H54 (cell line): ENCODE measurements at regions not wholly inside any gene's neighbourhood (a gene's known extent, or its start where the extent isn't known, plus 50 kb on each side); places are given as distances from the start of the nearest gene placed in this dataset.
"Not testable (repeated sequence)": the region's sequence is repeated elsewhere in the genome, so short reads cannot be mapped to it uniquely, and the experiment has no call there.

ENCODE experiments used
- DNase-seq: peaks from one replicate; pipeline ENCODE4 v3.0.0; 2011; ENCODE audit warnings: low spot score, mixed read lengths; ENCODE audit not compliant: insufficient read length
- FAIRE-seq: peaks from 3 replicates; lab custom pipeline; 2011; peaks lifted over from hg19 to GRCh38; lab: Jason Lieb, UNC
- POLR2A ChIP-seq: IDR thresholded peaks from 2 replicates; pipeline ENCODE4 v1.6.1; 2011; ENCODE audit warnings: low read depth, mild to moderate bottlenecking, low read length

DNA sequence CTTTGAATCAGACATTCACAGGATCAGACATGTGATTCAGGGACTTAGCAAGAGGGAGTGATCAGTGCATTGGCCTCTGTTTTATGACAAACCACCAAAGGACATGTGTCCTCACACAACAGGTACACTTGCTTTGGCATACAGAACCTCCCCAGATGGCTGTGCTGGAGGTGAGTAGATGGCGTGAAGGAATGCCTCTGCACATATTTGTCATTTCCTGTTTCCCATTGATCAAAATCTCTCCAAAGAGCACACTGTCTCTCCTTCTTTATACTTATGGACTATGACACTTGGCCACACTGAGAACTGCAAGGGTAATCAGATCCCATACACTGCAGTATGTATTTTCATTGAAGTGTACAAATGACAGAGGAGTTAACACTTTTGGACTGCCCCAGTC lies 927.6 kb downstream of the TSN start:
- no peak for TF ChIP-seq POLR2A
- FAIRE-seq (no peak), DNase-seq (no peak)

DNA sequence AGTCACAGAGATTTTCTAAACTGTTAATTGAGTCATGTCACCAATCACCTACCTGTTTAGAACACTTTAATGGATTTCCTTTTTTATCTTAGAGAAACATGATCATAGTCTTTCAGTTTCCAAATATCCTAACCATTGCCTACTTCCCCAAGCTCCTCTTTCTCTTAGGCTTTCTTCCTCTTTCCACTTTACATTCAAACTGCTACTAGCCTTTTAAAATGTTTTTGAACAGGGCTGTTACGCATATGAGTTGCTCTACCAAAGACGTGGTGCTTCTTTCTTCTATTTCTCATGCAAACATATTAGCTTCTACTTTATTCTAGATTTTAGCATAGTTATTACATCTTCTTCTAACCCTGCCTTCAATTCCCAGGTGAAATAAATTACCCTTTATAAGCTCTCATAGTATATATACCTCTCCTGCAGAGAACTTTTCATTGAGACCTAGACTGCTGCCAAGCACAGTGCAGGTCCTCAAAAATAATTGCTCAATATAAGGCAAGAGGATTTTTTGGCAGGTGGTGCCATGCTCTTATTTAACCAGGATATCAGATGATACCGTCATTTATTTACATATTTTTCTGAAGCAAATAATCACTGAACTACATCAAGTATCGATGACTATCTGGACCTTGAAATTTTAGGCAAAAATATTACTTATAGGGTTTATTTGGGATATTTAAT lies 937.1 kb downstream of the TSN start:
- FAIRE-seq (no peak), DNase-seq (no peak)
- TF ChIP-seq POLR2A: no peak

DNA sequence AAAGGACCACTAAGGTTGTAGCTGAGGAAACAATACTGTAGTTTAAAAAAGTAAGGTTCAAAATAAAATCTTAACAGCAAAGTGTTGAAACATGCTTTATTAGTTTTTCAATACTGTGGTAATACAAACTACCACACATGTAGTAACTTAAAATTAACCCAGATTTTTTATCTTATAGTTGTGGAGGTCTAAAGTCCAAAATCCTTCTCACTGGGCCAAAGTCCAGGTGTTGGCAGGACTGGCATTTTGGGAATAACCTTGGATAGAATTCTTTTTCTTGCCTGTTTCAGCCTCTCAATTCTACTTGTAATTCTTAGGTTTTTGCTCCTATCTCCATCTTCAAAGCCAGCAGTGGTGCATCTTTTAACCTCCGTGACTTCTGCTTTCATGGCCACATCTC lies 942.0 kb downstream of the TSN start:
- TF ChIP-seq POLR2A: no peak
- DNase-seq (no peak), FAIRE-seq (no peak)

DNA sequence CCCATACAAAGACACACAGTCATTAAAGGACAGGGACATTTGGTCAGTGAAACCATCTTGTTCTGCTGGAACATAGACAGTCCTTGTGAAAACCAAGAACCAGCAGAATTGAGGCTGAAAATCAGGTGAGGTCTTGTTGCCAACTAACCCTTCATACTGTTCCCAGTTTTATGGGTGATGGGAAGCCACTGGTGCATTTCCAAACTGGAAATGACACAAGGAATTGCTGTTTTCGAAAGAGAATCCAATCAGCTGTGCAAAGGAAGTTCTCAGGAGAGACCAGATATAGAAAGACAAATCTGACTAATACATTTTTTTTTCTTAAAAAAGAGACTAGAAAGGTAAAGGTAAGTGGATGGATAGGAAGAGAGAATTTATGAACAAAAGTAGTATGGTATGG lies 948.2 kb downstream of the TSN start:
- DNase-seq (no peak), FAIRE-seq (no peak)
- no peak for TF ChIP-seq POLR2A

DNA sequence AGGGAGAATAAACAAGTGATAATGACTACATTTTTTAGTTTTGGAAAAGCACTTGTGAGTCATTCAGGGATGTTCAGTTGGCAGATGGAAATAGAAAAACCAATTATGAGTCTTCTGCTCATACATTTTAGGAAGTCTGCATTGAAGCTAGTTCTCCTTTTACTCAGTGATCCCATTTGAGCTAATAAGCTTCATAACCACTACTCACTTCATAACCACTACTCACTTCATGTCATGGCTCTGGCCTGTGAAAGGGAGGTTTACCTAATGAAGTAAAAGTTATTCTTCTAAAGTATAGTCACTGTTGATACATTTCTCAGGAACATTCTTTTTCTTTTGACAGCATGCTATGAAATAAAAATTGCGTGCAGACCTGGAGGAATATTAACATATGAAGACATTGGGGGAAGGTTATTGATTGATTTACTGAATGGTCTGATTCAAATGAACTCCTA lies 948.7 kb downstream of the TSN start:
- FAIRE-seq (no peak), DNase-seq (no peak)
- TF ChIP-seq POLR2A: no peak

DNA sequence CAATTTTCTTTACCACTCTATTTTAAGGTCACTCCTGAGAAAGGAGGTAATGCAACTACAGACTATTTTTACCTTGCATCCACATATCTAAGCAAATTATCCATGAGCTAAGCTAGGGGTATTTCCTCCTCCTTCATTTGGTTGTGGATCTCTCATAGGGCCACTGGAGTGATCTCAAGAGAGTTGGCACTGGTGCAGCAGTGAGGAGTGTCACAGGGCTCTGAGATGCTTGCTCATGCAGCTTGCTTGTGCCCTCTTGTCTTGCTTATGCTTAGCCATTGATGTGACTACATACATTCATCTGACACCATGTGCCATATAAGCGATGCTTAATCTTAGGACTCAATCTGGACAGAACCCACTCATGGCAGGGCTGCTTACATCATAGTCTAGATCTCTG lies 950.3 kb downstream of the TSN start:
- FAIRE-seq (no peak), DNase-seq (no peak)
- TF ChIP-seq POLR2A: no peak

DNA sequence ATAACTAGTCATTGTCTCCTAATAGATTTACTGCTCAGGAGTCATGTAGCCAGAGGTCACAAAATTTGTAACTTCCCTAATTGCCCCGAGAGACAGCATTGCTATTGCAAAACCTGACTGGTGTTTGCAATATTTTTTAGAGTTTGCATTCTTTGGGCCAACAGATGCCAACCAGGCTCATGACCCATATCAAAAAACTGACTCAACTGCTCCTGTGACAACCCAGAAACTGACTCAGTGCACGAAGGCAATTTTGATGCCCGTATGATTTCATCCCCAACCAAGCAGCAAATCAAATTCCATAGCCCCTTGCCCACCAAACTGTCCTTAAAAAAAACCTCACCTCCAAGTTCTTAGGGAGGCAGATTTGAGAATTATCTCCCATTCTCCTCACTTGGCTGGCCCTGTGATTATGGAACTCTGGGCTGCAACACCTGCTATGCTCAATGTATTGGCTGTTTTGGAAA lies 951.3 kb downstream of the TSN start:
- FAIRE-seq (no peak), DNase-seq (no peak)
- no peak for TF ChIP-seq POLR2A

DNA sequence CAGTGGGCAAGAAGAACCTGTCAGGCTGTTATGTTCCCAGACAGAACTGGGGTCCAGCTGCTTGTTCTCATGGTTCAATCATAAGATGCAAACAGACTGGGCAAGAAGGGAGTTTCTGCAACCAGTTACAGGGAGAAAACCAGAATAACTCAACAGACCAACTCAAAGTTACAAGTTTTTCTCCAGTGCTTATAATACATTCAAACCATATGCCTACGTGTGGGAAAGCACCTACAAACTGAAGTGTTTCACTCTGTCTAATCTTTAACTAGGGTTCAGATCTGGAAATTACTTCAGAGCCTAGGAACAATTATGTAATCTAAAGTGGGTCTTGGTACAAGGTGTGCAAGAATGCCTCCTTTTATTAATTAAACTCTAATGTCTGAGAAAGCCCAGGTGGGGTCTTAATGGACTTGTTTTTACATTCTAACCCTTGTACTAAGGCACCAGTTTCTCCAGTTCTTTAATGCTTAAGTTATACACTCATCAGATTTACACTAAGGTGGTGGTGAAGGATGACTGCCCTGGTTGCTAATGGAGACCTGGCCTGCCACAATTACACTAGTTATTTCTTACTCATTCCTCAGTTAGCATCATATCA lies 951.9 kb downstream of the TSN start:
- DNase-seq: no peak
- FAIRE-seq: no peak
- no peak for TF ChIP-seq POLR2A

DNA sequence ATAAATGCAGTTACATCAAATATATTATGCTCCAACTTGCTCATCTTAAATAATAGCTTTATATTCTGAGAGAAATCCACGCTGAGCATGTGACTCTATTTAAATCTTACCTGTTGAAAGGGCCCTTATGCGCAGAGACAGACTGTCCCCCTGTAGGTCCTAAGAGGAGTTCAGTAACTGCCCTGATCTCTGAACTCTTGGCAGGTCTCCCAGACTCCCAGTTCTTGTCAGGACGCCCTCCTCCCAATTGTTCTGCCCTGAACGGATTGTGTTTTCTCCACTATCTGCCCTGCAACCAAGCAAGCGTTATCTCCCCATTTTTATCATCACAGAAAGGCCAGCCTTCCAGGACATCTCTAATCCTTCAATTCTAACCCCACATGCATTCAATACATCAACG lies 954.6 kb downstream of the TSN start:
- DNase-seq: no peak

DNA sequence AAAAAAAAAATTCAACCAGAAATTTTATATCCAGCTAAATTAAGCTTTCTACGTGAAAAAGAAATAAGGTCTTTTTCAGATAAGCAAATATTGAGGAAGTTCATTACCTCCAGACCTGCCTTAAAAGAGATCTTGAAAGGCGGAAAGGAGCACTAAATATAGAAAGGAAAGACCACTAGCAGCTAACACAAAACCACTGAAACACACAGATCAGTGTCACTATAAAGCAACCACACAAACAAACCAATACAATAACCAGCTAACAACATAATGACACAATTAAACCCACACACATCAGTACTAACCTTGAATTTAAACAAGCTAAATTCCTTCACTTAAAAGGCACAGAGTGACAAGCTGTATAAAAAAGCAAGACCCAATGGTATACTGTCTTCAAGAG lies 958.3 kb downstream of the TSN start:
- DNase-seq (no peak), FAIRE-seq (no peak)
- no peak for TF ChIP-seq POLR2A

More for the DNA sequence above, 954.6 kb downstream of the TSN start:
- FAIRE-seq: no peak
- TF ChIP-seq POLR2A: no peak

DNA sequence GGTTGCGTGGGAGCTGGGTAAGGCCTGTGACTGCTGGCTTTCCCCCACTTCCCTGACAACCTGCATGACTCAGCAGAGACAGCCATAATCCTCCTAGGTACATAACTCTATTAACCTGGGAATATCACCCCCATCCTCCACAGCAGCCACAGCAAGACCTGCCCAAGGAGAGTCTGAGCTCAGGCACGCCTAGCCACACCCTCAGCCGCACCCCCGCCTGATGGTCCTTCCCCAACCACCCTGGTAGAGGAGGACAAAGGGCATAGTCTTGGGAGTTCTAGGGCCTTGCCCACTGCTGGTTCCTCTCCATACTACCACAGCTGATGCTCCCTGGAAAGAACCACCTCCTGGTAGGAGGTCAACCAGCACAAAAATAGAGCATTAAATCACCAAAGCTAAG lies 965.4 kb downstream of the TSN start:
- DNase-seq, FAIRE-seq: not testable (repeated sequence)

DNA sequence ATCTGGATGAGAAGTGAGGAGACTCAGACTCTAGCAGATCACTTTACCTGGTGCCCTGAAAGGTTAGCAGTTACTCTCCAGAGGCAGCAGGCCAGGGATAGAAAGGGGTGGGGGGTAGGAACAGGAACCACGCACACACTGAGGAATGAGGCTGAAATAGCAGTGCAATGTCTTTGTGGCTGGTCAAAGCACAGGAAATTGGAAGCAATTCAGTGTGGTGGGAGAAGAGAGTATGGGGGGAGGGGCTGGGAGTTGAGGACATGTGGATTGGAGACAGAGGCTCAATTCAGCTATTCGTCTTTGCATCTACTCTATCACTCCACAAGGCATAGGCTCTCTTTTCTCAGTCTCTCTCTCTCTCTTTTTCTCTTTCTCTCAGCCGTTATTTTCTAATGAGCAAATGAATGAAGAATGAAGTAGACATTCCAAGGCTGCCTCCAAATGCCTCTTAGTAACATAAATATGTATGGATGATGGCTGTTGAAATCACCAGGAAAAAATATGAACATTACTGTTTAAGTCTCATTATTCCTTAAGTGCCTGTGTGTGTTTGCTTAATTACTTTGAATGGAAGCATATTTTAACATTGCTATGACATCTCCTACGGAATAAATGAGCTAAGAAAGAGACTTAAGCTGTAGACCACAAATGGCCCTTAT lies 979.4 kb downstream of the TSN start:
- no peak for DNase-seq
- no peak for FAIRE-seq
- no peak for TF ChIP-seq POLR2A

DNA sequence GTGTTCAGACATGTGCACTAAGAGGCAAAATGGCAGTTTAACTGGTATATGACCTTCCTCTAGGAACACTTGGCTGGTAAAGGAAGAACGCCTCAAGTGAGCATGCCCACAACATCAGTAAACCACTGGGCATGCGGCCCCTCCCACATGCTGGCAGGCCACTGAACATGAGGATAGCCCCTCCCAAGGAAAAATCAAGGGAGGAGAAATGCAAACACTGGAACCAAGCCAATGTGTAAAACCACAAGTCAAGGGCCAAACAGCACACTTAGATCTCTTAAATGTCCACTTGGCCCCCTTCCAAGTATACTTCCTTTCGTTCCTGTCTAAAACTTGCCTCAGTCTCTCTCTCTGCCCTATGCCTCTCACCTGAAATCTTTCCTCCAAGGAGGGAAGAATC lies 980.8 kb downstream of the TSN start:
- TF ChIP-seq POLR2A: no peak
- no peak for DNase-seq
- no peak for FAIRE-seq

DNA sequence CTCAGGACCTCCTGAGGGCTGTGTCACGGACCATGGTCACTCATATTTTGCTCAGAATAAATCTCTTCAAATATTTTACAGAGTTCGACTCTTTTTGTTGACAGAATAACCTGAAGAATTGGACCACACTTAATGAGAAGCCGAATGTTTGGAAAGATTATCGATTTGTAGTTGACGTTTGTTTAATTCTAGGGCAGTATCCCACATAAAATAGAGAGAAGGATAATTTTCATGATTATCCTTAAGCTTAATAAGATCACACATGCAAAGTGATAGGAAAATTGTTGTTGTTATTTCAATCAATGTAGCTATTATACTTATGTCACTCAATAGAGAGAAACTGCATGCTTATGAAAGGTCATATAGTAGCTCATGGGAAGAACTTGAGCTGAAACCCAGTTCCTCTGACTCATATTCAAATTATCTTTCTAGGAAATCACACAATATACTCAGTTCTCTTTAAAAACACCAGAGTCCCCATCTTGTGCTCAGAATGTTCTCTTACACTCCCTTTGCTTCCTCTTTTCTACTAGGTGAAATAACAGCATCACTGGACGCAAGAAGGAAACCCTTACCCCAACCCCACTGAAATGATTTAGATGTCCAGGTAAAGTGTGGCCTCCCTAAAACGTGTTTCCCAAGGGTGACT lies 982.1 kb downstream of the TSN start:
- TF ChIP-seq POLR2A: no peak
- FAIRE-seq: no peak
- no peak for DNase-seq
